H1 (cell line): ENCODE measurements at regions not wholly inside any gene's neighbourhood (a gene's known extent, or its start where the extent isn't known, plus 50 kb on each side); places are given as distances from the start of the nearest gene placed in this dataset.

Experiments
- CTCF ChIA-PET: fragments of 300-600 bp; sonication (Branson Sonifier 250); formaldehyde crosslinking; loops from one replicate; lab custom pipeline; 2021; ENCODE audit not compliant: partially characterized antibody; lab: Charles Lee
- POLR2A ChIA-PET: fragments of 300-600 bp; sonication (Branson Sonifier 250); formaldehyde crosslinking; loops from one replicate; lab custom pipeline; 2021; ENCODE audit warnings: inconsistent platforms; ENCODE audit not compliant: partially characterized antibody; lab: Charles Lee
- DNase-seq, 2 experiments: peaks; one replicate each; pipeline versions ENCODE4 v3.0.0 to v3.0.0-alpha.2; 2010 to 2022; ENCODE audit warnings: low spot score in 2 of 2, low read depth in 1 of 2, mixed read lengths in 1 of 2
- FAIRE-seq: peaks from 2 replicates; lab custom pipeline; 2011; peaks lifted over from hg19 to GRCh38; lab: Jason Lieb, UNC
- H2AFZ ChIP-seq: 2 replicates; pipeline ENCODE4 v1.8.1; 2012; ENCODE audit warnings: low read length, inconsistent platforms
- H2AK5ac ChIP-seq: 2 replicates; pipeline ENCODE4 v1.6.1; 2013; ENCODE audit warnings: low read depth, low read length
- H2BK120ac ChIP-seq: replicated peaks from 2 replicates; pipeline ENCODE3; 2013; ENCODE audit warnings: low read depth, low read length, inconsistent platforms
- H2BK12ac ChIP-seq: 2 replicates; pipeline ENCODE4 v1.6.1; 2013; ENCODE audit warnings: low read depth, low read length
- H2BK15ac ChIP-seq: 2 replicates; pipeline ENCODE4 v1.6.1; 2013; ENCODE audit warnings: low read length
- H2BK20ac ChIP-seq: 2 replicates; pipeline ENCODE4 v1.6.1; 2013; ENCODE audit warnings: low read length
- H2BK5ac ChIP-seq: 2 replicates; pipeline ENCODE4 v1.6.1; 2013; ENCODE audit warnings: low read depth, low read length
- H3K14ac ChIP-seq: 2 replicates; pipeline ENCODE4 v1.6.1; 2013; ENCODE audit warnings: inconsistent platforms; ENCODE audit not compliant: insufficient read length
- H3K18ac ChIP-seq: 2 replicates; pipeline ENCODE4 v1.6.1; 2013; ENCODE audit warnings: low read length; ENCODE audit errors: extremely low read depth
- H3K23ac ChIP-seq: 2 replicates; pipeline ENCODE4 v1.6.1; 2013; ENCODE audit warnings: inconsistent platforms; ENCODE audit not compliant: insufficient read length
- H3K23me2 ChIP-seq: 2 replicates; pipeline ENCODE4 v1.6.1; 2013; ENCODE audit warnings: low read depth, low read length
- H3K27ac ChIP-seq: 2 replicates; pipeline ENCODE4 v1.6.1; 2011; ENCODE audit warnings: low read depth, low read length, inconsistent platforms
- H3K27me3 ChIP-seq, 4 experiments: replicated peaks in 1 of 4; 1 replicate in 1 of 4; 2 replicates in 3 of 4; pipeline versions ENCODE4 v1.6.1 to v1.8.1; 2011 to 2013; ENCODE audit warnings: low read length in 3 of 4, mild to moderate bottlenecking in 3 of 4, inconsistent platforms in 2 of 4, mixed read lengths in 2 of 4, moderate library complexity in 1 of 4; ENCODE audit not compliant: control insufficient read depth in 3 of 4, insufficient read depth in 3 of 4; ENCODE audit errors: extremely low read depth in 1 of 4
- H3K36me3 ChIP-seq, 4 experiments: 2 replicates each; pipeline versions ENCODE4 v1.6.1 to v1.8.1; 2011 to 2013; ENCODE audit warnings: mild to moderate bottlenecking in 4 of 4, low read length in 3 of 4, moderate library complexity in 2 of 4, control low read depth in 1 of 4, inconsistent platforms in 1 of 4; ENCODE audit not compliant: insufficient read depth in 4 of 4, control insufficient read depth in 2 of 4
- H3K4ac ChIP-seq: replicated peaks from 2 replicates; pipeline ENCODE3; 2013; ENCODE audit warnings: low read length, low read depth, mixed read lengths, inconsistent platforms; ENCODE audit not compliant: insufficient read length
- H3K4me1 ChIP-seq, 4 experiments: replicated peaks in 1 of 4; 1 replicate in 1 of 4; 2 replicates in 3 of 4; pipeline versions ENCODE4 v1.6.1 to v1.8.1; 2011 to 2013; ENCODE audit warnings: low read length in 3 of 4, inconsistent platforms in 2 of 4, mixed read lengths in 1 of 4; ENCODE audit not compliant: insufficient read depth in 4 of 4, control insufficient read depth in 3 of 4
- H3K4me2 ChIP-seq, 2 experiments: 2 replicates each; pipeline versions ENCODE4 v1.6.1 to v1.8.1; 2011 to 2013; ENCODE audit warnings: low read depth in 2 of 2, low read length in 2 of 2, control low read depth in 1 of 2, inconsistent platforms in 1 of 2, mild to moderate bottlenecking in 1 of 2; ENCODE audit not compliant: insufficient read depth in 1 of 2
- H3K4me3 ChIP-seq, 4 experiments: fragments of 200-600, 300-600 bp in 1 of 4; sonication (generic), shearing (Covaris generic), sonication (Bioruptor Twin) in 1 of 4; 2 replicates each; pipeline versions ENCODE4 v1.5.1 to v1.8.1; 2011 to 2016; ENCODE audit warnings: low read length in 4 of 4, low read depth in 3 of 4, control low read depth in 2 of 4, inconsistent platforms in 2 of 4, mild to moderate bottlenecking in 2 of 4, mixed read lengths in 1 of 4, moderate library complexity in 1 of 4; ENCODE audit not compliant: insufficient read depth in 2 of 4; ENCODE audit errors: extremely low read depth in 1 of 4
- H3K56ac ChIP-seq: replicated peaks from 2 replicates; pipeline ENCODE3; 2013; ENCODE audit warnings: low read depth, mild to moderate bottlenecking, mixed read lengths, low read length, inconsistent platforms; ENCODE audit not compliant: insufficient read length
- H3K79me1 ChIP-seq: 2 replicates; pipeline ENCODE4 v1.6.1; 2013; ENCODE audit warnings: low read depth, low read length, control low read depth
- H3K79me2 ChIP-seq, 2 experiments: 2 replicates each; pipeline versions ENCODE4 v1.6.1 to v1.8.1; 2012 to 2013; ENCODE audit warnings: low read length in 2 of 2, mild to moderate bottlenecking in 2 of 2, inconsistent platforms in 1 of 2; ENCODE audit not compliant: insufficient read depth in 2 of 2, control insufficient read depth in 1 of 2
- H3K9ac ChIP-seq, 4 experiments: replicated peaks in 1 of 4; 1 replicate in 1 of 4; 2 replicates in 3 of 4; pipeline versions ENCODE4 v1.6.1 to v1.8.1; 2011 to 2013; ENCODE audit warnings: low read depth in 3 of 4, low read length in 3 of 4, control low read depth in 2 of 4, mild to moderate bottlenecking in 2 of 4, moderate library complexity in 2 of 4, inconsistent platforms in 1 of 4; ENCODE audit errors: extremely low read depth in 1 of 4
- H3K9me3 ChIP-seq, 2 experiments: 2 replicates each; pipeline versions ENCODE4 v1.6.1 to v1.8.1; 2012 to 2013; ENCODE audit warnings: mild to moderate bottlenecking in 2 of 2, moderate library complexity in 2 of 2, control low read depth in 1 of 2, inconsistent platforms in 1 of 2, low read depth in 1 of 2, low read length in 1 of 2, mixed read lengths in 1 of 2; ENCODE audit not compliant: insufficient read depth in 2 of 2
- H4K20me1 ChIP-seq, 2 experiments: replicated peaks in 1 of 2; 2 replicates each; pipeline versions ENCODE3 to v1.8.1; 2011 to 2013; ENCODE audit warnings: inconsistent platforms in 2 of 2, low read length in 2 of 2, mild to moderate bottlenecking in 1 of 2; ENCODE audit not compliant: insufficient read depth in 2 of 2, control insufficient read depth in 1 of 2
- H4K5ac ChIP-seq: 2 replicates; pipeline ENCODE4 v1.6.1; 2013; ENCODE audit warnings: low read length, low read depth, mixed read lengths, inconsistent platforms; ENCODE audit not compliant: insufficient read length
- H4K8ac ChIP-seq: 2 replicates; pipeline ENCODE4 v1.8.0; 2013; ENCODE audit warnings: mild to moderate bottlenecking, moderate library complexity, low read length, inconsistent platforms; ENCODE audit not compliant: insufficient read depth; ENCODE audit errors: extremely low read depth
- H4K91ac ChIP-seq: replicated peaks from 2 replicates; pipeline ENCODE3; 2013; ENCODE audit warnings: low read length, mixed read lengths, inconsistent platforms; ENCODE audit not compliant: insufficient read length
- ASH2L ChIP-seq: fragments of 200-600, 300-600 bp; sonication (generic); IDR thresholded peaks from one replicate; pipeline ENCODE4 v1.7.1; 2017; ENCODE audit warnings: low read length
- CBX8 ChIP-seq: fragments of 300-800, 300-1000 bp; sonication (generic); IDR thresholded peaks from 2 replicates; pipeline ENCODE4 v1.7.1; 2016; ENCODE audit warnings: low read depth, low read length, borderline replicate concordance
- CHD2 ChIP-seq: IDR thresholded peaks from 2 replicates; pipeline ENCODE4 v1.6.1; 2012; ENCODE audit warnings: low read length, improper control_type of control experiment
- FOSL1 ChIP-seq: IDR thresholded peaks from 2 replicates; pipeline ENCODE4 v1.6.1; 2011; ENCODE audit warnings: mild to moderate bottlenecking, low read depth, low read length, moderate library complexity; ENCODE audit not compliant: insufficient read depth
- GTF2F1 ChIP-seq: IDR thresholded peaks from 2 replicates; pipeline ENCODE4 v1.6.1; 2012; ENCODE audit warnings: low read depth, low read length, improper control_type of control experiment, borderline replicate concordance
- KDM4A ChIP-seq: IDR thresholded peaks from one replicate; pipeline ENCODE4 v1.7.1; 2012; ENCODE audit warnings: low read depth, mild to moderate bottlenecking, moderate library complexity, low read length, inconsistent platforms; ENCODE audit not compliant: severe bottlenecking
- POLR2AphosphoS5 ChIP-seq: IDR thresholded peaks from 2 replicates; pipeline ENCODE4 v1.6.1; 2011; ENCODE audit warnings: low read depth, low read length
- SAP30 ChIP-seq: fragments of 300-600 bp; sonication (generic); IDR thresholded peaks from 2 replicates; pipeline ENCODE4 v1.7.1; 2012; ENCODE audit warnings: low read length, moderate library complexity, mild to moderate bottlenecking, inconsistent platforms; ENCODE audit not compliant: insufficient read depth, insufficient replicate concordance
- SP1 ChIP-seq: IDR thresholded peaks from 2 replicates; pipeline ENCODE4 v1.6.1; 2011; ENCODE audit warnings: low read depth, low read length
- SRF ChIP-seq: IDR thresholded peaks from 2 replicates; pipeline ENCODE4 v1.6.1; 2011; ENCODE audit warnings: mild to moderate bottlenecking, low read depth, low read length, moderate library complexity
- SUZ12 ChIP-seq: fragments of 200-600 bp; sonication (generic); IDR thresholded peaks from 2 replicates; pipeline ENCODE4 v1.6.1; 2012; ENCODE audit warnings: mild to moderate bottlenecking, inconsistent platforms, low read length, moderate library complexity, mixed read lengths
- WGBS, 2 experiments: shearing (Covaris generic) in 1 of 2; methylation state at CpG; one replicate each; pipeline versions ENCODE4 v1.1.6 to v1.1.7; 2013 to 2015; ENCODE audit warnings: low lambda C conversion rate in 2 of 2, mixed read lengths in 2 of 2, inconsistent platforms in 1 of 2, low coverage in 1 of 2, missing lambda C conversion rate in 1 of 2; ENCODE audit not compliant: insufficient replicate concordance in 2 of 2, insufficient coverage in 1 of 2, insufficient read length in 1 of 2; ENCODE audit errors: extremely low coverage in 1 of 2, missing lambda C conversion rate in 1 of 2; 5-methylcytosine and 5-hydroxymethylcytosine counted together
- TF ChIP-seq, protein P1 (sequence below): IDR thresholded peaks from 2 replicates; pipeline ENCODE4 v1.6.1; 2012; ENCODE audit warnings: inconsistent platforms
- TF ChIP-seq, protein P2 (sequence below): IDR thresholded peaks from 2 replicates; pipeline ENCODE4 v1.6.1; 2012; ENCODE audit warnings: low read length, inconsistent platforms

DNA sequence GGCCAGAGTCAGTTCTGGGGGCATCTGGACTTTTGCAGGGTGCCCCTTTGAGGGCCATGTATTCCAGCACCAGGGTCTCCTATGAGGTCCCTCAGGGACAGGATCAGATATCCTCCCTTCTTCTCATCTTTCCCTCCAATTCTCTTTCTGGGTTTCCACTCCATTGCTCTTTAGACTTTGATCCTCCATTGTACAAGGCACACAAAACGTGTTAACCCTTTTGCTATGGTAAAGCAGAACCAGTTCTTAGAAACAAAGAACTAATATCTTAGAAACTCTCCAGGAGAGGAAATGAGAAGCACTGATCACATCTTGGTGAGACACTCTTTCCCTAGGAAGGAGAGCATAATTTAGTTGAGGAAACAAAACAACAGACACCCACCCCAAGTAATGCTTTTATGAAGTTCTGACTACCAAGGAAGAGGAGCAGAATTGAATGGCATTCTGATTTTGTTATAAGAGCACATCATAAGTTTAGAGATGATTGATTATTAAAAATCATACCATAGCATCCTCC lies 200.7 kb upstream of the NPY2R start:
- no peak for DNase-seq
- Histone ChIP-seq H2BK12ac (no peak overlapping the region), H4K8ac (no peak overlapping the region), H3K14ac (no peak overlapping the region), H3K56ac (no peak overlapping the region), H3K27me3 (no peaks in the 10 kb centered on the region), H3K4ac (no peak overlapping the region), H3K23ac (no peak overlapping the region), H3K4me2 (no peak overlapping the region), H2AK5ac (no peak overlapping the region), H4K91ac (no peak overlapping the region), H3K9ac (no peak overlapping the region), H2AFZ (no peak overlapping the region), H2BK15ac (no peak overlapping the region), H3K23me2 (no peaks in the 10 kb centered on the region), H2BK5ac (no peak overlapping the region), H3K36me3 (no peaks in the 10 kb centered on the region), H4K20me1 (no peaks in the 10 kb centered on the region), H3K79me1 (no peaks in the 10 kb centered on the region), H3K27ac (no peak overlapping the region), H4K5ac (no peak overlapping the region), H3K9me3 (no peaks in the 10 kb centered on the region), H3K4me1 (no peaks in the 10 kb centered on the region), H3K18ac (no peak overlapping the region), H2BK120ac (no peak overlapping the region), H3K4me3 (no peak overlapping the region), H3K79me2 (no peaks in the 10 kb centered on the region), H2BK20ac (no peak overlapping the region)
- TF ChIP-seq GTF2F1 (no peak), ASH2L (no peak), POLR2AphosphoS5 (no peak), SAP30 (no peak), KDM4A (no peak), SRF (no peak), CHD2 (no peak), SP1 (no peak), SUZ12 (no peak), CBX8 (no peak), FOSL1 (no peak)
- TF ChIP-seq, protein P1, sequence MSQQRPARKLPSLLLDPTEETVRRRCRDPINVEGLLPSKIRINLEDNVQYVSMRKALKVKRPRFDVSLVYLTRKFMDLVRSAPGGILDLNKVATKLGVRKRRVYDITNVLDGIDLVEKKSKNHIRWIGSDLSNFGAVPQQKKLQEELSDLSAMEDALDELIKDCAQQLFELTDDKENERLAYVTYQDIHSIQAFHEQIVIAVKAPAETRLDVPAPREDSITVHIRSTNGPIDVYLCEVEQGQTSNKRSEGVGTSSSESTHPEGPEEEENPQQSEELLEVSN = no peak
- TF ChIP-seq, protein P2, sequence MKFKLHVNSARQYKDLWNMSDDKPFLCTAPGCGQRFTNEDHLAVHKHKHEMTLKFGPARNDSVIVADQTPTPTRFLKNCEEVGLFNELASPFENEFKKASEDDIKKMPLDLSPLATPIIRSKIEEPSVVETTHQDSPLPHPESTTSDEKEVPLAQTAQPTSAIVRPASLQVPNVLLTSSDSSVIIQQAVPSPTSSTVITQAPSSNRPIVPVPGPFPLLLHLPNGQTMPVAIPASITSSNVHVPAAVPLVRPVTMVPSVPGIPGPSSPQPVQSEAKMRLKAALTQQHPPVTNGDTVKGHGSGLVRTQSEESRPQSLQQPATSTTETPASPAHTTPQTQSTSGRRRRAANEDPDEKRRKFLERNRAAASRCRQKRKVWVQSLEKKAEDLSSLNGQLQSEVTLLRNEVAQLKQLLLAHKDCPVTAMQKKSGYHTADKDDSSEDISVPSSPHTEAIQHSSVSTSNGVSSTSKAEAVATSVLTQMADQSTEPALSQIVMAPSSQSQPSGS = no peak
- ChIA-PET CTCF (interaction anchor here (1.4 kb wide), 1 partner anchor 19 kb away, joined by 4 read pairs; no protein-coding TSS in a partner anchor), POLR2A (no interaction called here)
- FAIRE-seq = no peak
- WGBS, 2 experiments = 75% methylated on average over 1 of the region's 1 CpG; no CpG with 5 or more reads in 1 of the 2 experiments
